ENCODE measurements at regions not wholly inside any gene's neighbourhood (a gene's known extent, or its start where the extent isn't known, plus 50 kb on each side); places are given as distances from the start of the nearest gene placed in this dataset.

DNA sequence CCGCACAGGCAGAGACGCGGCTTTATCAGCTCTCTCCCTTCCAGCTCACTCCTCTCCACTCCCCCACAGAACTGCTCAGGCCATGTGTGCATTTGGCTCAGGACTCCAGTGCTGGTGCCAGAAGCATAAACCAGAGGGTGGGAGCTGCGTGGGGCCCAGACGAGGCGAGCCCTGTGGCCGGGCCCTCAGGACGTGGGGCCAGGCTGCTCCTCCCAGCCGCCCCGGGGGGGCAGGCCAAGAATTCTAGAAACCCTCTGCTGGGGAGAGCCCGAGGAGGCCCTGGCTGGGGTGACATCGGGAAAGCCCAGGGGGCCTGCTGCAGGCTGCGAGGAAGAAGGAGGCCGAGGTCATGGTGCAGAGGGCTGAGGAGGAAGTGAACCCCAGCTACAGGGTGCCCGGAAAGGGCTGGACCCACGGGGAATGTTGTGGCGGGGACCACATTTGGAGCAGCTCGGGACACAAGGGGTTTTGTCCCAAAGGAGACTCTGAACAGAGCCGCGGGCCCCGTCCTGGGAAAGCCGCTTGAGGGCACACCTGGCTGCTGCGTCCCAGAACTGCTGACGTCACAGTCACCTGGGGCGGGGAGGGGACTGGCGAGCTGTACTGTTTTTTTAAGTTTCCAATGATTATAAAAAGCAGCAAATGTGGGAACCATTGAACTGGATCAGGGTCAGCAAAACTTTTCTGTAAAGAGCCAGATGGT is 107.1 kb downstream of the BANF2 start:
- Histone ChIP-seq H3K36me3 (ENCODE audit: insufficient read depth, low read length) (no peaks in the 10 kb centered on the region), H3K4me3 (ENCODE audit: low read depth in 1 of 2, low read length in 2 of 2) (no peak overlapping the region), H3K79me2 (ENCODE audit: insufficient read depth, low read length) (no peaks in the 10 kb centered on the region), H4K20me1 (ENCODE audit: insufficient read depth, low read length) (no peaks in the 10 kb centered on the region), H3K9ac (ENCODE audit: low read depth, low read length) (no peak overlapping the region), H3K9me3 (ENCODE audit: insufficient read depth, low read length, severe bottlenecking) (no peaks in the 10 kb centered on the region), H3K4me2 (ENCODE audit: insufficient read depth, low read length) (no peak overlapping the region), H3K27ac (ENCODE audit: low read length) (no peak overlapping the region), H2AFZ (ENCODE audit: low read depth, low read length) (no peak overlapping the region), H3K27me3 (ENCODE audit: insufficient read depth, low read length, poor library complexity) (no peaks in the 10 kb centered on the region), H3K4me1 (ENCODE audit: insufficient read depth, low read length) (no peaks in the 10 kb centered on the region)
- ATAC-seq (ENCODE audit: insufficient read depth, low read depth) (no peak), DNase-seq (no peak)
- no peak for TF ChIP-seq EZH2 (IDR thresholded peaks at IDR 0.05; ENCODE audit: borderline replicate concordance, low read depth, low read length, severe bottlenecking)
- TF ChIP-seq, protein P1, sequence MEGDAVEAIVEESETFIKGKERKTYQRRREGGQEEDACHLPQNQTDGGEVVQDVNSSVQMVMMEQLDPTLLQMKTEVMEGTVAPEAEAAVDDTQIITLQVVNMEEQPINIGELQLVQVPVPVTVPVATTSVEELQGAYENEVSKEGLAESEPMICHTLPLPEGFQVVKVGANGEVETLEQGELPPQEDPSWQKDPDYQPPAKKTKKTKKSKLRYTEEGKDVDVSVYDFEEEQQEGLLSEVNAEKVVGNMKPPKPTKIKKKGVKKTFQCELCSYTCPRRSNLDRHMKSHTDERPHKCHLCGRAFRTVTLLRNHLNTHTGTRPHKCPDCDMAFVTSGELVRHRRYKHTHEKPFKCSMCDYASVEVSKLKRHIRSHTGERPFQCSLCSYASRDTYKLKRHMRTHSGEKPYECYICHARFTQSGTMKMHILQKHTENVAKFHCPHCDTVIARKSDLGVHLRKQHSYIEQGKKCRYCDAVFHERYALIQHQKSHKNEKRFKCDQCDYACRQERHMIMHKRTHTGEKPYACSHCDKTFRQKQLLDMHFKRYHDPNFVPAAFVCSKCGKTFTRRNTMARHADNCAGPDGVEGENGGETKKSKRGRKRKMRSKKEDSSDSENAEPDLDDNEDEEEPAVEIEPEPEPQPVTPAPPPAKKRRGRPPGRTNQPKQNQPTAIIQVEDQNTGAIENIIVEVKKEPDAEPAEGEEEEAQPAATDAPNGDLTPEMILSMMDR (IDR thresholded peaks at IDR 0.05; ENCODE audit: borderline replicate concordance, extremely low read depth, low read length, poor library complexity, severe bottlenecking), result no peak

DNA sequence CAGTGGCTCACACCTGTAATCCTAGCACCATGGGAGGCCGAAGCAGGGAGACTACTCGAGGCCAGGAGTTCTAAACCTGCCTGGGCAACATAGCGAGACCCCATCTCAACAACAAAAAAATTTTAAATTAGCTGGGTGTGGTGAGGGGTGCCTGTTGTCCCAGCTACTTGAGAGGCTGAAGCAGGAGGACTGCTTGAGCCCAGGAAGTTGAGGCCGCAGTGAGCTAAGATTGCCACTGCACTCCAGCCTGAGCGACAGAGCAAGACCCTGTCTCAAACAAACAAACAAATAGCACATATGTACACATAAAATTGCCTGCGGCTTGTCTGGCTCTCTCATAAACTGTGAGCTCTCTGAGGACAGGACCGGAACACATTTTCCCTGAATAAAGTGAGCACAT is 106.3 kb downstream of the BANF2 start:
- ATAC-seq (ENCODE audit: insufficient read depth, low read depth), result no peak
- Histone ChIP-seq H3K4me1 (ENCODE audit: insufficient read depth, low read length) (no peaks in the 10 kb centered on the region), H3K9ac (ENCODE audit: low read depth, low read length) (no peak overlapping the region), H4K20me1 (ENCODE audit: insufficient read depth, low read length) (no peaks in the 10 kb centered on the region), H3K9me3 (ENCODE audit: insufficient read depth, low read length, severe bottlenecking) (no peaks in the 10 kb centered on the region), H3K4me3 (ENCODE audit: low read depth in 1 of 2, low read length in 2 of 2) (no peak overlapping the region), H3K4me2 (ENCODE audit: insufficient read depth, low read length) (no peak overlapping the region), H3K79me2 (ENCODE audit: insufficient read depth, low read length) (no peaks in the 10 kb centered on the region), H3K36me3 (ENCODE audit: insufficient read depth, low read length) (no peaks in the 10 kb centered on the region), H3K27me3 (ENCODE audit: insufficient read depth, low read length, poor library complexity) (no peaks in the 10 kb centered on the region), H3K27ac (ENCODE audit: low read length) (no peak overlapping the region), H2AFZ (ENCODE audit: low read depth, low read length) (no peak overlapping the region)
- no peak for DNase-seq
- TF ChIP-seq, protein P1 (IDR thresholded peaks at IDR 0.05; ENCODE audit: borderline replicate concordance, extremely low read depth, low read length, poor library complexity, severe bottlenecking), result no peak
- no peak for TF ChIP-seq EZH2 (IDR thresholded peaks at IDR 0.05; ENCODE audit: borderline replicate concordance, low read depth, low read length, severe bottlenecking)

DNA sequence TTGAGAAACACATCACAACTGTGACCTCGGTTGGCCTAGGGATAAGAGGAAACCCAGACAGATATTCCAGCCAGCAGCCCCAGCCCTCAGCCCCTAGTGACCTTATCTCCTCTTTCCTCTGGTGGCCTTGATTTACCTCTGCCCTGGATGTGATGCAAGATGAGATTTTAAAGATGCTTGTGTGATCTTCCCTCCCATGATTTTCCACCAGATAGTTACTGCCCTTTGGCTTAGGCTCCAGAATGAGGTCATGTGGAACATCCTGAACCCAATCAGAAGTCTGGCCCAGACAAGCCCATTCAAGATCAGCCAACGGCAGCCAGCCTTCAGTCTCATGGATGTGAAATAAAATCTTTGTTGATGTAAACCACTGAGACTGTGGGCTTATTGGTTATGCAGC is 104.0 kb downstream of the BANF2 start:
- H3K27ac ChIP-seq (ENCODE audit: low read length), result no peak overlapping the region
- H2AFZ ChIP-seq (ENCODE audit: low read depth, low read length), result no peak overlapping the region
- H3K9me3 ChIP-seq (ENCODE audit: insufficient read depth, low read length, severe bottlenecking), result no peaks in the 10 kb centered on the region
- DNase-seq (no peak), ATAC-seq (ENCODE audit: insufficient read depth, low read depth) (no peak)
- no peak overlapping the region for H3K4me2 ChIP-seq (ENCODE audit: insufficient read depth, low read length)
- no peak overlapping the region for H3K9ac ChIP-seq (ENCODE audit: low read depth, low read length)
- no peak for TF ChIP-seq EZH2 (IDR thresholded peaks at IDR 0.05; ENCODE audit: borderline replicate concordance, low read depth, low read length, severe bottlenecking)
- TF ChIP-seq, protein P1 (IDR thresholded peaks at IDR 0.05; ENCODE audit: borderline replicate concordance, extremely low read depth, low read length, poor library complexity, severe bottlenecking), result no peak
- H3K4me1 ChIP-seq (ENCODE audit: insufficient read depth, low read length), result no peaks in the 10 kb centered on the region
- H3K4me3 ChIP-seq (ENCODE audit: low read depth in 1 of 2, low read length in 2 of 2), result no peak overlapping the region
- H3K79me2 ChIP-seq (ENCODE audit: insufficient read depth, low read length), result no peaks in the 10 kb centered on the region
- no peaks in the 10 kb centered on the region for H4K20me1 ChIP-seq (ENCODE audit: insufficient read depth, low read length)
- H3K36me3 ChIP-seq (ENCODE audit: insufficient read depth, low read length), result no peaks in the 10 kb centered on the region
- no peaks in the 10 kb centered on the region for H3K27me3 ChIP-seq (ENCODE audit: insufficient read depth, low read length, poor library complexity)

All from DND-41 (cell line).